ENCODE measurements at regions not wholly inside any gene's neighbourhood (a gene's known extent, or its start where the extent isn't known, plus 50 kb on each side); places are given as distances from the start of the nearest gene placed in this dataset.
"Not testable (repeated sequence)": the region's sequence is repeated elsewhere in the genome, so short reads cannot be mapped to it uniquely, and the experiment has no call there.

DNA sequence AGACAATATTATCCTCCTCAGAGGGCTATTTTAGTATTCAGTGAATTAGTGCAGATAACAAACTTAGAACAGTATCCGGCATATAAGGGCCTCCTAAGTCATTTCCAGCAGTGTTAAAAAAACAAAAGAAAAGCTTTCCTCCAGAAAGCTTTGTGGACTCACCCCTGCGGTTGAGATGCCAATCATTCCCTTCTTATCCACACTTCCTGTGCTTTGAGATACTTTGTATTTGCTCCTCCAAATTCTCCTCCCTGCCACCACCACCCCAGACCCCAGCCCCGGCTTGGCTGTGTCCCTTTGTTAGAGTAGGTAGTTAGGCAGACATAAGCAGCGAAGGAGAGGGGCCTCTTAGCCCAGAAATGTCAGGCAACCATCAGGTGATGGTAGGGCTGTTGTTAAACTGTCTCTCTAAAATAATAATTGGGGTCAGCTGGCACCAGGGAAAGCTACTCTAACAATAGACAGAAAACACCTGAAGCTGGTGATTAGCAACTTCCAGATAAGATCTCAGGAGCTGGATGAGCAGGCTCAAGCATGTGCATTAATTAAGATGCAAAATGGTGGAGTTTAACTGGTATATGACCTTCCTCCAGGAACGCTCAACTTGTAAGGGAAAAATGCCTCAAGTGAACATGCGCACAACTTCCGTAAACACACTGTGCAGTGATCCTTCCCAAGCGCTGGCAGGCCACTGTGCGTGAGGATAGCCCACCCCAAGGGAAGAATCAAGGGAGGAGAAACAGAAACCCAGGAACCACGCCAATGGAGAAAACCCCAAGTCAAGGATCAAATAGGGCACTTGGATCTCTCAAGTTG, 152.1 kb upstream of the EEA1 start:
- DNase-seq: peak; percentile 59

GRCh38 chr12:93081810-93082165, 152.7 kb upstream of the EEA1 start:
- no peak for DNase-seq

DNA sequence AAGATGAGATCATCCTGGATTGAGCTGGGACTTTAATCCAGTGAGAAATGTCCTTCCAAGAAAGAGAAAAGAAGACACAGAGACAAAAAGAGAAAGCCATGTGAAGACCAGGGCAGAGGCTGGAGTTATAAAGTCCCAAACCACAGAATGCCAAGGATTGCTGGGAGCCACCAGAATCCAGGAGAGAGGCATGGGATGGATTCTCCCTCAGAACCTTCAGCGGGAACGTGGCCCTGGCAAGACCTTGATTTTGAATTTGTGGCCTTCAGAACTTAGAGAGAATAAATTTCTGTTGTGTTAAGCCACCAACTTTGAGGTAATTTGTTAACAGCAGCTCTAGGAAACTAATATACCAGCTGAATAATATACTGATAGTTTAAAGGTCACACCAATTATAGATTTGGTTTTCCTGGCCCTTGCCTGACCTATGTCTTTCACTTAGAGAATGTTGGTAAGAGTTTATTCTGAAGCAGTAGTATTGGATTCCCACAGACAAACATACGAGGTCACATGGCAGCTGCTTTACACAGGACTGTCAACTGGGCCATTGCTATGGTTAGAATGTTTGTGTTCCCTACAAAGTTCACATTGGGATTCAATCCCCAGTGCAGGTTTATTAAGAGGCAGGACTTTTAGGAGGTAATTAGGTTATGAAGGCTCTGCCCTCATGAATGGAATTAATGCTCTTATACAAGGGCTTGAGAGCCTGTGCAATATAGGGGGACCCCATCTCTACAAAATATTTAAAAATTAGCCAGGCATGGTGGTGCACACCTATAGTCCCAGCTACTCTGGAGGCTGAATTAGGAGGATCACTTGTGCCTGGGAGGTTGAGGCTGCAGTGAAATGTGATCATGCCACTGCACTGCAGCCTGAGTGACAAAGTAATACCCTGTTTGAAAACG, 156.5 kb upstream of the EEA1 start:
- DNase-seq: no peak

- DNase-seq: no peak
Observed at GRCh38 chr12:93086288-93086727, 157.2 kb upstream of the EEA1 start.

DNA sequence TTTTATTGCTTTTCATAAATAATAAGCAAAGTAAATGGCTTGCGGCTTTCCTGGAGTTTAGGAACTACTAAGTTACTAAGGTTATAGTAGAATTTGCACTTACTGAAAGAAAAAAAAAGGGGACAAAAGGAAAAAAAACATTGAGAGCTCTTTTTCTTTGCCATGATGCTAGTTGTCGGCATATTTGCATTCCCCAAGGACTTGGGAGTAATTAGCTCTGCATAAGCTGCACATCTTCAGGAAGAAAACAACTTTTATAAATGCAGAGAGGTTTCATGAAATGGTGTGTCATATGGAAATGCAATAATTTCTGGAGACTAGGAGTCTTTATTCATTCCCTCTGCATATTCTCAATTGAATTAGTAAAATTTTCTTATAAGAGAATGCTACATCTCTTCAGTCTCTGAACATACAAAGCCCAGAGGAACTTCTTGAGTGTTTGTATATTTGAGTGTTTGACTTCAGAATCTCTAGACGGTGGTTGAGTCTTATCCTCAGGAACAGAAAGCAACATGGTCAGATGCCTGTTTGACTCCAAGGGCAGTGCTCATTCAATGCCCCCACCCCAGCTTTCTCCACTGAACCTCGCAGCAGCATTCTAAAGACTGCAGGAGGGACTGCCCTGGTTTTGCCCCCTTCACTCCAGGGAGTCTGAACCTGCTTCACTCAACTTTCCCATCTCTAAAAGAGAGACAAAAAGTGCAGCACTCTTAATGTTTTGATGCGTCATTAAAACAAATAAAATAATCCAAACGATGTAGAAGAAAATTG, 158.9 kb upstream of the EEA1 start:
- no peak for DNase-seq

DNA sequence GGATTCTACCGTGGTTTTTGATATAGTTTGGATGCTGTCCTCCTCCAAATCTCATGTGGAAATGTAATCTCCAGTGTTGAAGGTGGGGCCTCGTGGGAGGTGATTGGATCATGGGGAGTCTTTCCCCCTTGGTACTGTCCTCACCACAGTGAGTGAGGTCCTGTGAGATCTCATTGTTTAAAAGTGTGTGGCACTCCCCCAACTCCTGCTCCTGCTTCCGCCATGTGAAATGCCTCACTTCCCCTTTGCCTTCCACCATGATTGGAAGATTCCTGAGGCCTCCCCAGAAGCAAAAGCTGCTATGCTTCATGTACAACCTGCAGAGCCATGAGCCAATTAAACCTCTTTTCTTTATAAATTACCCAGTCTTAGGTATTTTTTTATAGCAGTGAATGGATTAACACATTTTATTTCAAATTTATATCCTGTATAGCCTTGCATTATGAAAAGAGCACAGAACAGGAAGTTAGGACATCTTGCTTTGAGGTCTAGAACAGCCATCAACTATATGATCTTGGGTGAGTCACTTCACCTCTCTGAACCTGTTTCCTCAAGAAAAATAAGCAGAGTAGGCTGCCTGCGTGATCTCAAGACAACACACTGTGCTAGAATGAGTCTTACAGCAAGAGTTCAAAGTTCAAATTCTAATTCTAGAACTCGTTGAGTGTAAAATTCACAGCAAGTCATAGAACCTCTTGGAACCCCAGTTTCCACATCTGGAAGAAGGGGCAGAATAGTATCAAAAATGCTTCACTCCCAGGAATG, 160.9 kb upstream of the EEA1 start:
- peak; percentile 72 for DNase-seq

GRCh38 chr12:93090731-93091172, 161.7 kb upstream of the EEA1 start:
- DNase-seq: peak; percentile 81

DNA sequence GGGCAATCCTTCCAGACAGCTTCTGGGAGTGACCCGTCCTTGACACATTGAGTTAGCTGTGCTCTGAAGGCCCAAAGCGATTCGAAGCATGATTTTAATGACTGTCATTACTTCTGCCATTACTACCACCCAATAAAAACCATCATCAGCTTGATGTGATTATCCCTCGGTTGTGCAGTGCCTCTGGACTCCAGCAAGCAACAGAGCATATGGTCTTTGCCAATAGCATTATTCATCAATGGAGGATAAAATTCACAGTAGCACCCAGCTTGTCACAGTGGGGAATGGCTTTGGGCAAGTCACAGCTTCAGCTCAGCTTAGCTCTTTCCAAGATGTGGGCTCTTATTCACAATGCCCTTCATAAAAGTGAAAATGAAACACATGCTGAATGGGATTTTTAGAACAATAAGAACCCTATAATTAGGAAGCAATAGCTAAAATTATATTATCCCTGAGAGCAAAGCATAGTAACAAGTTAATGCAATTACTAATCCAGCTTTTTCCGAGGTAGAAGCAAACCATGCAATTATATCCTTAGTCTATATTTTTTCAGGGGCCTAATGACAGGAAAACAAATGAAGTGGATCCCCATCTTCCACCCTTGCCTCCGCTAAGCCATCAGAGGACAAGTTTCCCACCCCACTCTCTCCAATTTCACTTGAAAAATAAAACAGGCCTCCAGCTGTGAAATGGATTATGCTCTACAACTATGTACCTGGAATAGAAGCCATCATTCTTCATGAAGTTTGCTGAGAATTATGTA, 163.0 kb upstream of the EEA1 start:
- DNase-seq: no peak

DNA sequence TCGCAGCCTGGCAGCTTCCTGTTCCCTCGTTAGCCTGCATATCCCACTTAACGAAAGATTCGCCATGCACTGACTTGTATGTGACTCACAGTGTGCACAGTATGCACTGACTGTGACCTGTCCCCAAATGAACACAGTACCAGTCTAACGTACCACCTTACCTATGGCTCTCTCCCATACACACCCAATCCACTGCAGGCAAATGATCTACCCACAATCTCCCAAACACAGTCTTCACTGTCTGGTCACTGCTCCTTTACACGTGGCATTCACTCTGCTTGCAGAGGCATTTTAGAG, 163.5 kb upstream of the EEA1 start:
- no peak for DNase-seq

- DNase-seq: no peak
Observed at GRCh38 chr12:93093243-93093642, 164.1 kb upstream of the EEA1 start.

- not testable (repeated sequence) for DNase-seq
Observed at GRCh38 chr12:93094222-93094621, 165.1 kb upstream of the EEA1 start.

DNA sequence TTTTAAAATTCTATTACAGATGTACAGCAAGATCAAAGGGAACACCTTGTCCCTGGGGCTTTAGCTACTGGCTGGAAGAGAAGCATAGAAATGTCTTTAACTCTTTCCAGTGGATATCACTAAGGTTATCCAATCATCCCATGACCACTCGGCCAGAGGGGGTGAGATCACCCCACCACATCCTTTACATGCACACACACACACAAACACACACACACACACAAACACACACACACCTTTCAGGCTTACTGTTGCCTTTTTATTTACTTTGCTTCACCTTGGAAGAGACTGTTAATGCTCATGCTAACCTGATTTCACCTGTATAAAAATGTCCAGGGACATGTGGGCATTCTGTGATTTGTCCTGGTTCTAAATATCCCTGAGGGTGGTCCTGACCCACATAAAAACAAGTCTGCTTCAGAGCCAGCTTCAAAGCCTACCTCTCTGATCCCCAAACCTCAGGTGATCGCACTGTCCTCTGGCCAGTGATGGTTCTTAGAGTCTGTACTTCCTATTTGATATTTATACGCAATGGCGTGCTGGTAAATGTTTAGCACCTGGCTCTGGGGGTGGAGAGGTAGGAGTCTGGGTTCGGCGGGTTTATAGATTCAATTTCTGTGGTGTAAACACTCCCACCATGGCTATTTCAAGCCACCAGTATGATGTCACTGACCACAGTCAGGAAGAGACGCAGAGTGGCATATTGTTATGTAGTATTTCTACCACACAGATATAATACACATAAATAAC, 166.1 kb upstream of the EEA1 start:
- no peak for DNase-seq

DNA sequence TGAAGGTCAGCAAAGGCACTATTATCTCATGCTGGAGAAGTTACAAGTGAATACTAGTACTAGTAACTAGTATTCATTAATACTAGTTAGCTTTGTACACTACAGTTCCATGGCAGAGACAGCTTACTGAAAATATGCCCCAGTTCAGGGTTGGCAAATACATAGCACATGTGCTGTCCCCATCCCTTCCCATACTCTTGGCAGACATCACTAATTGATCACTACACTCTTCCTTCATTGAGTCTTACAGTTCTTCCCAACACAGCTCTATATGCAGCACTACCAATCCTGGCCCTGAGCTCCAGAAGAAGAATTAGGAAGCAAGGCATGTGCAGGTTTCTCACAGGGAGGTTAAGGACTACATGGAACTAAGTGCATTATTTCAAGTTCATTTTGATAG, 168.3 kb upstream of the EEA1 start:
- DNase-seq: no peak

- DNase-seq: no peak
Observed at GRCh38 chr12:93098077-93098476, 169.0 kb upstream of the EEA1 start.

GRCh38 chr12:93099792-93100191, 170.7 kb upstream of the EEA1 start:
- no peak for DNase-seq

DNA sequence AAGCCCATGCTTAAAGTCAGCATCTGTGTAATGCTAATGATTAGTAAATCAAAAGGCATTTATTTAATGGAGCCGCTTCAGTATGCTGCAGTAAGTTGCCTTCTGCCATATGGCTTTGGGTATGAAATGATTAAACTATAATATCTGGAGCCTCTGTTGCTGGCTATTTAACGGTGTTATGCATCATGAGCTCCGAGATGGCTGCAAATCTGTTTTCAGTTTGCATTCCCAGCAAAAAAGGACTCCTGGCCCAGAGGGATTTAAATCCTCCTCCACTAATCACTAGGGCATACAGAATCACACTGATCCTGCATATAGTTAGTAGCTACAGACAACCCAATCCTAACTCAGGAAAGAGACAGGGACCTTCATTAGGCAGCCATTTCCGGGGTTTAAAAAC, 171.5 kb upstream of the EEA1 start:
- no peak for DNase-seq

DNA sequence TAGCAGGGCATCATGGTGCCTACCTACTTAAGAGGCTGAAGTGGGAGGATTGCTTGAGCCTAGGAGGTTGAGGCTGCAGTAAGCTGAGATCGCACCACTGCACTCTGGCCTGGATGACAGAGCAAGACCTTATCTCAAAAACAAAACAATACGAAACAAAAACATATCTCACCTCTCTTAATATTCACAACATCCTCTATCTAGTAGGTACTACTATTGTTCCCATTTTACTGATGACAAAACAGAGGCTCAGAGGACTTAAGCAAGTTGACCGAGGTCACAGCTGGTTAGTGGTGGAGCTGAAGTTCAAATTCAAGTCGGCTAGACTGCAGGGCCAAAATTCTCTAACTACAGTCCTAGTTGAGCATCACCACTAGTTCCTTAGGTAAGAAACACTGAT, 172.3 kb upstream of the EEA1 start:
- no peak for DNase-seq

- DNase-seq: no peak
Observed at GRCh38 chr12:93102312-93102711, 173.2 kb upstream of the EEA1 start.

GRCh38 chr12:93102744-93103143, 173.6 kb upstream of the EEA1 start:
- DNase-seq: no peak

- DNase-seq: no peak
Observed at GRCh38 chr12:93103154-93103553, 174.1 kb upstream of the EEA1 start.

- no peak for DNase-seq
Observed at GRCh38 chr12:93104535-93104934, 175.4 kb upstream of the EEA1 start.
